Calu3 (cell line): ENCODE measurements at regions not wholly inside any gene's neighbourhood (a gene's known extent, or its start where the extent isn't known, plus 50 kb on each side); places are given as distances from the start of the nearest gene placed in this dataset.
"Not testable (repeated sequence)": the region's sequence is repeated elsewhere in the genome, so short reads cannot be mapped to it uniquely, and the experiment has no call there.

Source experiments
- BruUV-seq: library from RNA; stranded (reverse); fragments of 400-500 nt; replicated peaks from 2 replicates; lab custom pipeline; 2021; lab: Mats Ljungman, UMichigan
- CTCF ChIA-PET: fragments of 300-600 bp; sonication (Branson Sonifier 250); formaldehyde crosslinking; loops from one replicate; lab custom pipeline; 2022; ENCODE audit warnings: antibody characterized with exemption; lab: Charles Lee
- DNase-seq: peaks from one replicate; pipeline ENCODE4 v3.0.0; 2022
- H3K27ac Mint-ChIP-seq: one replicate; pipeline ENCODE4 v1.8.0; 2022; ENCODE audit warnings: mixed read lengths; ENCODE audit not compliant: unreplicated experiment
- H3K27me3 Mint-ChIP-seq: one replicate; pipeline ENCODE4 v1.8.0; 2022; ENCODE audit warnings: mixed read lengths; ENCODE audit not compliant: unreplicated experiment
- H3K36me3 Mint-ChIP-seq: one replicate; pipeline ENCODE4 v1.8.0; 2022; ENCODE audit warnings: mild to moderate bottlenecking, moderate library complexity, mixed read lengths; ENCODE audit not compliant: insufficient read depth, unreplicated experiment
- H3K4me1 Mint-ChIP-seq: one replicate; pipeline ENCODE4 v1.8.0; 2022; ENCODE audit warnings: mild to moderate bottlenecking, low read depth, mixed read lengths; ENCODE audit not compliant: unreplicated experiment
- H3K4me3 Mint-ChIP-seq: one replicate; pipeline ENCODE4 v1.8.0; 2022; ENCODE audit warnings: mild to moderate bottlenecking, low read depth, moderate library complexity, mixed read lengths; ENCODE audit not compliant: unreplicated experiment
- H3K9me3 Mint-ChIP-seq: one replicate; pipeline ENCODE4 v1.8.0; 2022; ENCODE audit warnings: low read depth, mixed read lengths; ENCODE audit not compliant: unreplicated experiment
- intact Hi-C: fragments of 100-400 bp; cut with micrococcal nuclease; formaldehyde crosslinking; loops from one replicate; pipeline ENCODE4 v1.10.0; 2022; ENCODE audit not compliant: unreplicated experiment
- TF ChIP-seq, protein P1 (sequence below): fragments of 200-600 bp; IDR thresholded peaks from one replicate; pipeline ENCODE4 v1.8.0; 2022; ENCODE audit warnings: antibody characterized with exemption; ENCODE audit not compliant: unreplicated experiment

GRCh38 chr5:114727358-114727757 lies 365.5 kb downstream of the KCNN2 start:
- no peaks in the 10 kb centered on the region for H3K4me1 Mint-ChIP-seq
- intact Hi-C loops = no loop called here
- H3K4me3 Mint-ChIP-seq = no peak overlapping the region
- H3K27ac Mint-ChIP-seq = no peak overlapping the region
- no peak for DNase-seq
- no peaks in the 10 kb centered on the region for H3K27me3 Mint-ChIP-seq
- CTCF ChIA-PET = no interaction called here
- H3K36me3 Mint-ChIP-seq = no peaks in the 10 kb centered on the region
- H3K9me3 Mint-ChIP-seq = peaks cover 27% of the 10 kb centered on the region
- TF ChIP-seq, protein P1, sequence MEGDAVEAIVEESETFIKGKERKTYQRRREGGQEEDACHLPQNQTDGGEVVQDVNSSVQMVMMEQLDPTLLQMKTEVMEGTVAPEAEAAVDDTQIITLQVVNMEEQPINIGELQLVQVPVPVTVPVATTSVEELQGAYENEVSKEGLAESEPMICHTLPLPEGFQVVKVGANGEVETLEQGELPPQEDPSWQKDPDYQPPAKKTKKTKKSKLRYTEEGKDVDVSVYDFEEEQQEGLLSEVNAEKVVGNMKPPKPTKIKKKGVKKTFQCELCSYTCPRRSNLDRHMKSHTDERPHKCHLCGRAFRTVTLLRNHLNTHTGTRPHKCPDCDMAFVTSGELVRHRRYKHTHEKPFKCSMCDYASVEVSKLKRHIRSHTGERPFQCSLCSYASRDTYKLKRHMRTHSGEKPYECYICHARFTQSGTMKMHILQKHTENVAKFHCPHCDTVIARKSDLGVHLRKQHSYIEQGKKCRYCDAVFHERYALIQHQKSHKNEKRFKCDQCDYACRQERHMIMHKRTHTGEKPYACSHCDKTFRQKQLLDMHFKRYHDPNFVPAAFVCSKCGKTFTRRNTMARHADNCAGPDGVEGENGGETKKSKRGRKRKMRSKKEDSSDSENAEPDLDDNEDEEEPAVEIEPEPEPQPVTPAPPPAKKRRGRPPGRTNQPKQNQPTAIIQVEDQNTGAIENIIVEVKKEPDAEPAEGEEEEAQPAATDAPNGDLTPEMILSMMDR = no peak
- BruUV-seq = no TSS peak

DNA sequence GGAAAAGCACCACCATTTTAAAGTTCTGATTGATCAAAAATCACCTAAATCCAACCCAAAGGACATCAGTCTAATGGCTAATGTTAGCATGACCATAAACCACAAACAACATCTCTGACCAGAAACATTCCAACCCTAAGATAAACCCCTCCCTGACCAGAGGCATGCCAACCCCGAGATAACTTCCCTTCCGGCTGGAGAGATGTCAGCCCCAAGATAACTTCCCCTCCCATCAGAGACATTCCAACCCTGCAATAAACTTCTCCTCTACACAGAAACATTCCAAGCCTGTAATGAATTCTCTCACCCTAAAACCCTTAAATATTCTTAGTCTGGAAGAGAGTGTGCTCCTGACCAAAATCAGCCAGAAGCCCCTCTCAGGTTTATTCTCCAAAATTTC lies 364.3 kb downstream of the KCNN2 start:
- TF ChIP-seq, protein P1 = no peak

GRCh38 chr5:114719268-114719667 lies 357.4 kb downstream of the KCNN2 start:
- H3K4me3 Mint-ChIP-seq = no peak overlapping the region
- no peaks in the 10 kb centered on the region for H3K4me1 Mint-ChIP-seq
- BruUV-seq = no TSS peak
- no peak for DNase-seq
- H3K27me3 Mint-ChIP-seq = no peaks in the 10 kb centered on the region
- CTCF ChIA-PET = no interaction called here
- H3K9me3 Mint-ChIP-seq = peaks cover 17% of the 10 kb centered on the region
- TF ChIP-seq, protein P1 = no peak
- no peak overlapping the region for H3K27ac Mint-ChIP-seq
- no peaks in the 10 kb centered on the region for H3K36me3 Mint-ChIP-seq
- intact Hi-C loops = no loop called here

More for the DNA sequence above, 364.3 kb downstream of the KCNN2 start:
- BruUV-seq = no TSS peak
- Mint-ChIP-seq H3K27me3 (no peaks in the 10 kb centered on the region), H3K27ac (no peak overlapping the region), H3K9me3 (peaks cover 31% of the 10 kb centered on the region), H3K4me3 (no peak overlapping the region), H3K4me1 (no peaks in the 10 kb centered on the region), H3K36me3 (no peaks in the 10 kb centered on the region)
- intact Hi-C loops = no loop called here
- DNase-seq = no peak
- CTCF ChIA-PET = no interaction called here

DNA sequence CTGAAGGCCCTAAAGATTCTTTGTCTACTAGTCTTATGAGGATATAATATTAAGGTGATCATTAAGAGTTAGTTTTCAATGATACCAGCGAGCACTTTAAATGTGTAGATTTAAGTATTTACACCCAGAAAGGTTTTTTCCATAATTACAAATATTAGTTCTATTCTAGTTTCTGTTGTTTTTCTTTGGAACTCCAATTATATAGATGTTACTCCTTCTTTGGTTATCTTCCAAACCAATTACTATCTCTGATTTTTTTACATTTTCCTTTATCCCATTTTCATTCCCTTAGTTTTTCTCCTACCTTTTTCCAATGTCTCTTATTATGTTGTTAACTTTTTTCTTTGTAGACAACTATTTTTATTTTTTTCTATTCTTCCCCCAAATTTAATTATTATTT lies 355.1 kb downstream of the KCNN2 start:
- Mint-ChIP-seq H3K27me3 (no peaks in the 10 kb centered on the region), H3K4me3 (no peak overlapping the region), H3K27ac (no peak overlapping the region), H3K9me3 (peaks cover 8% of the 10 kb centered on the region), H3K4me1 (no peaks in the 10 kb centered on the region), H3K36me3 (no peaks in the 10 kb centered on the region)
- BruUV-seq = no TSS peak
- CTCF ChIA-PET = no interaction called here
- no peak for DNase-seq
- intact Hi-C loops = no loop called here
- TF ChIP-seq, protein P1 = no peak

DNA sequence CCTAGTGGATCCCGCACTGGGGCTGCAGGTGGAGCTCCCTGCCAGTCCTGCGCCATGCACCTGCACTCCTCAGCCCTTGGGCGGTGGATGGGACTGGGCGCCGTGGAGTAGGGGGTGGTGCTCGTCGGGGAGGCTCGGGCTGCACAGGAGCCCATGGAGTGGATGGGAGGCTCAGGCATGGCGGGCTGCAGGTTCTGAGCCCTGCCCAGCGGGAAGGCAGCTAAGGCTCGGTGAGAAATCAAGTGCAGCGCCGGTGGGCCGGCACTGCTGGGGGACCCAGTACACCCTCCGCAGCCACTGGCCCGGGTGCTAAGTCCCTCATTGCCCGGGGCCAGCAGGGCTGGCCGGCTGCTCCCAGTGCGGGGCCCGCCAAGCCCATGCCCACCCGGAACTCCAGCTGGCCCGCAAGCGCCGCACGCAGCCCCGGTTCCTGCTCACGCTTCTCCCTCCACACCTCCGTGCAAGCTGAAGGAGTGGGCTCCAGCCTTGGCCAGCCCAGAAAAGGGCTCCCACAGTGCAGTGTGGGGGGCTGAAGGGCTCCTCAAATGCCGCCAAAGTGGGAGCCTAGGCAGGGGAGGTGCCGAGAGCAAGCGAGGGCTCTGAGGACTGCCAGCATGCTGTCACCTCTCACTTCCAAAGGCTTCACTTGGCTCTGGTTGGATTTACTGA lies 342.5 kb downstream of the KCNN2 start:
- H3K27me3 Mint-ChIP-seq, H3K4me3 Mint-ChIP-seq, H3K4me1 Mint-ChIP-seq, H3K9me3 Mint-ChIP-seq, intact Hi-C loops, H3K36me3 Mint-ChIP-seq, H3K27ac Mint-ChIP-seq, BruUV-seq, DNase-seq: not testable (repeated sequence)
- CTCF ChIA-PET = interaction anchor here (0.7 kb wide), 1 partner anchor 1523 kb away, joined by 3 read pairs; no protein-coding TSS in a partner anchor
